Smooth muscle cell of the brain vasculature (primary cell): ENCODE measurements at regions not wholly inside any gene's neighbourhood (a gene's known extent, or its start where the extent isn't known, plus 50 kb on each side); places are given as distances from the start of the nearest gene placed in this dataset.

ENCODE experiments used
- DNase-seq: peaks from one replicate; pipeline ENCODE4 v3.0.0-alpha.2; 2012; ENCODE audit warnings: low read depth, low spot score

- no peak for DNase-seq
Measured at GRCh38 chr6:8674126-8674525, 238.8 kb upstream of the SLC35B3 start.

- no peak for DNase-seq
Measured at GRCh38 chr6:8672882-8673281, 237.5 kb upstream of the SLC35B3 start.

DNA sequence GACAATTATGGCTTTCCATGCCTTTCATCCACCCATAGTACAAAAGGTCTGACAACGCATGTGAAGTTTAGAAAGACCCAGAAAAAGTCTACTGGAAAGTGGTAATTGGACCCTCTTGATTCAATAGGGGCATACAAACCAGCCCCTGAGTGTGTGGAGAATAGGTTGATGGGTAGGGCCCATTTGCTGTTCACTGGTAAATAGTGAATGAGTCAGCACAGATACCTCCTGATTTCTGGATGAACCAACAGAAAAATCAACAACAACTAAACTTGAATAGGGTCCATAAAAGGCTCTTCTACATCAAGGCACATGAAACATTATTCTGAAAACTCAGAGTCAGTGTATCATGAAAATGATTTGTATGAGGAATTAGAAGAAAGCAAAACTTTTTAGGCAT is 235.4 kb upstream of the SLC35B3 start:
- no peak for DNase-seq

DNA sequence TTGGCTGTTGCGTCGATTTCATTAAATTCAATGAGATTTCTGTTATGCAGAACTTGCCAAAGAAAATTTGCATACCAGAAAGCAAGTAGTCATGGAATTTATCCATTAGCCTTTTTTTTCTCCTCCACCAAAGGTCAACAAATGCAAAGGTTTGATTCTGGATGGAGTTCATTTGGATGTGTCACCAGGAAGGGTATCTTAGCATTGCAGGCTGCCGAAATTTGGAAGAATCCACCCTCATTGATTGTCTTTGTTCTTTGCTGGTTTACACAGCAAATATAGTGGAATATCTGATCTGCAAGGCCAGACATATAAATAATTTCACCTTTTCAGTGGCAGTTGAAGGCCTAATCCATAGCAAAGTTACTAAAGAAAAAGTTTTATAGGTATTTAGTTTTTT is 229.4 kb upstream of the SLC35B3 start:
- DNase-seq = no peak

- DNase-seq = no peak
Measured at GRCh38 chr6:8664070-8664469, 228.7 kb upstream of the SLC35B3 start.

DNA sequence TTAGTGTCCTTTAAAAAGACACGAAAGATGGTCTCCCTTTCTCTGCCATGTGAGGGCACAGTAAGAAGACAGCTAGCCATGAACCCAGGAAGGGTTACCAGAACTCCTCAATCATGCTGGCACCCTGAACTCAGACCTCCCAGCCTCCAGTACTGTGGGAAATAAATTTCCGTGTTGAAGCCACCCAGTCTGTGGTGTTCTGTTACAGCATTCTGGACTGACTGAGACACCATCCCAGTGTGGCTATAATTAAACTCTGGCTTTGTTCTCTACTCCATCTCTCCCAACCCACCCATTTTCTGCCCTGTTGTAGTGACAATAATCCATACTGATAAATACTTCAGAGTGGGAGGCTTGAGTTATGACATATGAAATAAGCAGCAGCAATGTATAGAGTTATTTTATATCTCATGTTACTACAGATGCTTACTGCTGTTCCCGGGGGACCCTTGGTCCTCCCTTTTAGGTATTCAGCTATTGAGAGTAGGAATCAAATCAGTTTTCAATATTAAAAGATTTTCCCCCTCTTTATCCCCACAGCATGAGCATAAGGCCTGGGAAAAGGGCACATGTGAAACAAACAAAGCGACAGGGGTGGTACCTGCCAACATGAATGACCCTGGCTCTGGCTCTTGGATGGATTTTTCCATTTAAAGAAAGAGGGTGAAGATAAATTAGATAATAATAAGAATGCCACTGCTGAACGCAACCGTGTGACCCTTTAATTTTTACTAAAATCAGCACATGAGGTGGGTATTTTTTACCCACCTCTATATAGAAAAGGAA is 224.3 kb upstream of the SLC35B3 start:
- no peak for DNase-seq

DNA sequence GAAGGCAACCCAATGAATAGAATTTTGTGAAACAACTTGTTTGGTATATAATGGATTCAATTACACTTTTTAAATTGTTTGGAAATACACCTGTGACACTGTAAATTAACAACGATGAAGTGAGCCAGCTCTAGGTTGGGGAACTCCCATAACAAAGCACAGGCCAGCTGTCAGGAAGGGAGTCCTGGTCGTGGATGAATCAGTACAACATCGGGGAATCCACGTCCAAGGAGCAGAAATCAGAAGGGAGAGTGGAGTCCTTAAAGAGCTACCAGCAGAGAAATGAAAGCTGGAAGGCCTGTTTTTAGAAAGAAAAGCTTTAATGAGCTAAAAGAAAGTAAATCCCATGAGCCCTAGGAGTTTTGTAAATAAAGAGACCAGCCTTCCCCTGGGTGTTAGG is 223.1 kb upstream of the SLC35B3 start:
- DNase-seq = no peak

- no peak for DNase-seq
Measured at GRCh38 chr6:8657522-8657921, 222.2 kb upstream of the SLC35B3 start.

GRCh38 chr6:8655670-8656454 is 220.5 kb upstream of the SLC35B3 start:
- no peak for DNase-seq

DNA sequence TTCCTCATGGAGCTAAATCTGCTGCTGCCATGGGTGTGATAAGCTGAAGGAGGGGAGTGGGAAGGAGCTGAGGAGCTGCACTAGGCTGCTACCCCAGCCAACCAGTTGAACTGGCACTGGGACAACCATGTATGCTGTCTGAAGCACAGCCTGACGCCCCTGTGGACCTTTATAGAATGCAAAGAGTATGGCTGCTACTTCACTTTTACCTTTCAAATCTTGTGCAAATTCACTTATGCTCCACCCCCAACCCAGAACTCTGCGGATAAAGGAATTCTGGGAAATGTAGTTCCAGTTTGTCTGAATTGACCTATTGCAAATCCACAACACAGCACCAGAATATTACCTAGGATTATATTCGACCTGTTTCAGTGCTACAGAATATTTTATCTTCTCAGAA is 217.4 kb upstream of the SLC35B3 start:
- DNase-seq = no peak

DNA sequence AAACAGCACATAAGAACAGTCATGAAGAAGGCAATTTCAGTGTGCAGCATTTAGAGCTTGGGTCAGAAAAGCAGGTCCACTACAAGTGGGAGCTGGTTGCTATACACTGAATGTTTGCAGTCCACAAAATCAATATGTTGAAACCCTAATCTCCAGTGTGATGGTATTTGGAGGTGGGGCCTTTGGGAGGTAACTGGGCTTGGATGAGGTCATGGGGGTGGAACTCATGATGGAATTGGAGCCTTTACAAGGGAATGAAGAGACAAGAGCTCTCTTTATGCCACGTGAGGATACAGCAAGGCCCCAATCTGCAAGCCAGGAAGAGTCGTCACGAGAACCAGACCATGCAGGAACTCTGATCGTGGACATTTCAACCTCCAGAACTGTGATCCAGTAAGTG is 216.7 kb upstream of the SLC35B3 start:
- DNase-seq = no peak

DNA sequence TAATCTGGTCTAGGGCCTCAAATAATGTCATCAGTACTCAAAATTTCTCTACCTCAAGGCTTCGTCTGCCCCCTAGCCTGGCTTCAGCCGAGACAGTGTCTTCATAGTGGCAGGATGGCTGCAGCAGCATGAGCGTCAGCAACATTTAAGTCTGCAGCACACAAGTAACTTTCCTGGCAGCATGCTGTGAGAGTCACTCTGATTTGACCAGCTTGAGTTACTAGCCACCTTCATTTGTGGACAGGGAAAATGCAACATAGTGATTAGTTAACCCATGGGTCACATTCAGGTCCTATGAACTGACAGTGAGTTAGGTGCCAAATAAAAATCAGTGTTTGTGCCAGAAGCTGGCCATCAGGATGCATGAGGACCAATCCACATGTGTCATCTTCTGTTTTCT is 209.9 kb upstream of the SLC35B3 start:
- DNase-seq = no peak

- DNase-seq = no peak
Measured at GRCh38 chr6:8644306-8644705, 209.0 kb upstream of the SLC35B3 start.

DNA sequence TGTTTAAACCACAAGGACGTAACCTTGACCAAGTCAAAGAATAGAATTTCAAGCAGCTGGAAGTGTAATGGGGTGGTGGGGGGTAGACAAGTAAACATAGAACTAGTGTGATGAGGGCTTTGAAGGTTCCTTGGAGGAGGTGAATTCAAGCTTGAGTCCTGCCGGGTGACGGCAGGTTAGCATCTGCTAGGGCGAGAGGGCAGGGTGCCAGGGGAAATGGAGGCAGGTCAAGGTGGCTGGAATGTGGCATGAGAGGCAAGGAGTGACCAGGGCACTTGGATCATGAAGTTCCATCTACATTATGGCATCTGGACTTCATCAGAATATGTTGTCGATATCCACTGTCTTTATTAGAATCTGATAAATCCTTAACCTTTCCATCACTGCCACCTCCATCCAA is 207.5 kb upstream of the SLC35B3 start:
- no peak for DNase-seq

GRCh38 chr6:8642131-8642530 is 206.8 kb upstream of the SLC35B3 start:
- DNase-seq = no peak

- no peak for DNase-seq
Measured at GRCh38 chr6:8639928-8640649, 204.7 kb upstream of the SLC35B3 start.

- DNase-seq = no peak
Measured at GRCh38 chr6:8637896-8638597, 202.7 kb upstream of the SLC35B3 start.

DNA sequence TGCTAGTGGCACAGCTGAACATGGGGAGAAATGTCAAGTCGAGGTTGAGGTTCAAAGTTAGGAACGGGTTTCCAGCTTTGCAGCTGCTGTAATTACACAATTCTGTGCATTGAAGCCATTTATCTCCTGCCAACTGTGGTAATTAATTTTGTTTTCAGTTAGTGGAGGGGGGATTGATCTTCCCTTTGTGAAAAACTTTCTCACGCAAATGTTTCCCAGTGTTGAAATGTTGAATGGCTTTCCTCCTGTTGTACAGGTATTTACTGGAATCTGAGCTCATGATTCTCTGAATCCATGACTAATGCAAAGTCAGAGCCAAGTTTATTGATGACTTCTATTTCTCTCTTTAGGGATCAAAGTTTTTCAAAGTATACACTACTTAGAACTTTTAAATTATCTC is 198.4 kb upstream of the SLC35B3 start:
- no peak for DNase-seq

- no peak for DNase-seq
Measured at GRCh38 chr6:8628736-8629135, 193.4 kb upstream of the SLC35B3 start.

- DNase-seq = no peak
Measured at GRCh38 chr6:8628063-8628462, 192.7 kb upstream of the SLC35B3 start.

DNA sequence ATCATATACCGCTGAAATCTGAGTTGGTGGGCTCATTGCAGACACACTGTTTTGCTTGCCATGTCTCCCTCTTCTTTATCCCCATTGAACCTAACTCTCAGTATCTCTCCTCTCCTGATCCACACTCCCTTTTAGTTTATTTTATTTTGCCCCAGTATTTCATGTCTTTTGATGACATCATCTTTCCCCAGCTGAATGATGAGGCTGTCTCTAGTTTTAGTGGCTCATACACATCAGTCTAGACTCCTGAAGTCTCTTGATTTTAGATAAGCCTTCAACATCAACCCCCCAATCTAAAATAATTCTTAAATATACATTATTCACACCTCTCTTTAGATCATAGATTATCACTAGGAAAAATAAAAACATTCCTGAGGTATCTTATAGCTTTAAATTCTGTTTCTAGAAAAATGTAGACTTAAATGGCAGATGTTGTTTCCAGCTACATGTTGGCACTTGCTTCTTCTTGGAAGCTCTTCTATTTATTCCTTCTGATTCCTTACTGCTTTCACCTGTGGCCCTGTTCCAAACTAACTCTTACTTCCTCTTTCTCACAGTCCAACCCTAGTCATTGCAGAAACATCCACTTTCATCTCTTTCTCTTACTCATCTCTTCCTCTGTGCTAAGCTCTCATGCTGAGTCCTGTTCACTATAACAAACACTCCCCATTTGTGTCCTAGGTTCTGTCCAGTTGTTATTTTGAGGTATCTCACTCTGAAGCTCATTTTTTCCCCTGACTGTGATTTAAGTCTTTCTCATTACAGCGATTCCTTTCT is 191.9 kb upstream of the SLC35B3 start:
- peak; percentile 21 for DNase-seq
